ENCODE measurements at regions not wholly inside any gene's neighbourhood (a gene's known extent, or its start where the extent isn't known, plus 50 kb on each side); places are given as distances from the start of the nearest gene placed in this dataset.

DNA sequence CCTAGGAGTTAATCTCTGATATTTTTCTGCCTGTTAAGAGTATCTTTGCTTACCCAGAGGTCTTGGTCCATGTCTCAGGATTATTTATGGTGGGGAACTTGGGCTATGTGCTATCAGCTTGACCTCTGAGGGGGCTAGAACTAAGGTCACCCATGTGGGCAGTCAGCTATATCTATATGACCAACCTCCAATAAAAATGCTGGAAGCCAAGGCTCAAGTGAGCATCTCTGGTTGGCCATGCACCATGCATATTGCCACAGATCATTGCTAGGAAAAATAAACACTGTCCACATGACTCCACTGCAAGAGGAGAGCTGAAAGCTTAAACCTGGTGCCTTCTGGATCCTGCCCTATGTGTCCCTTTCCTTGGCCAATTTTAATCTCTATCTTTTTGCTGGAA is 196.5 kb upstream of the SLC7A11 start:
- TF ChIP-seq CTCF (IDR thresholded peaks at IDR 0.05; ENCODE audit: low read length) (no peak), EZH2phosphoT487 (IDR thresholded peaks at IDR 0.05; ENCODE audit: low read length) (no peak), EZH2 (optimal IDR thresholded peaks at IDR 0.05; ENCODE audit: low read depth, low read length) (no peak)
